ENCODE measurements at regions not wholly inside any gene's neighbourhood (a gene's known extent, or its start where the extent isn't known, plus 50 kb on each side); places are given as distances from the start of the nearest gene placed in this dataset.

DNA sequence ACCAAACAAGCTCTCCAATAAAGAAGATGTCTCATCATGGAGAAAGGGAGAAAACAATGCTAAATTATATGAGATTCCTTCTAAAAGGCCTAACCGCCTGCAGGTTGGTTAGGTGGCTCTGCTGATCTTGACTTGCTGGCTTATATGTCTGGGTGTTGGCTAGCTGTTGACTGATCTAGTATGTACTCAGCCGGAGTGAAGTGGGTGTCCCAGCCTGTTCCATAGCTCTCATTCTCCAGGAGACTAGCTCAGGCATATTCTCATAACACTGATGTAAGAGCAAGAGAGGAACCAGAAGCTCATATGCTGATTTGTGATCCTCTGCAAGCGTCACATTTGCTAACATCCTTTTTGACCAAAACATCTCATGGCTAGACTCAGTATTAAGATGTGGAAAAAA lies 473.0 kb downstream of the BMP2 start:
- no peaks in the 10 kb centered on the region for H3K36me3 Mint-ChIP-seq (ENCODE audit: low read depth)
- H3K27ac Mint-ChIP-seq, result no peak overlapping the region
- TF ChIP-seq, protein P1, sequence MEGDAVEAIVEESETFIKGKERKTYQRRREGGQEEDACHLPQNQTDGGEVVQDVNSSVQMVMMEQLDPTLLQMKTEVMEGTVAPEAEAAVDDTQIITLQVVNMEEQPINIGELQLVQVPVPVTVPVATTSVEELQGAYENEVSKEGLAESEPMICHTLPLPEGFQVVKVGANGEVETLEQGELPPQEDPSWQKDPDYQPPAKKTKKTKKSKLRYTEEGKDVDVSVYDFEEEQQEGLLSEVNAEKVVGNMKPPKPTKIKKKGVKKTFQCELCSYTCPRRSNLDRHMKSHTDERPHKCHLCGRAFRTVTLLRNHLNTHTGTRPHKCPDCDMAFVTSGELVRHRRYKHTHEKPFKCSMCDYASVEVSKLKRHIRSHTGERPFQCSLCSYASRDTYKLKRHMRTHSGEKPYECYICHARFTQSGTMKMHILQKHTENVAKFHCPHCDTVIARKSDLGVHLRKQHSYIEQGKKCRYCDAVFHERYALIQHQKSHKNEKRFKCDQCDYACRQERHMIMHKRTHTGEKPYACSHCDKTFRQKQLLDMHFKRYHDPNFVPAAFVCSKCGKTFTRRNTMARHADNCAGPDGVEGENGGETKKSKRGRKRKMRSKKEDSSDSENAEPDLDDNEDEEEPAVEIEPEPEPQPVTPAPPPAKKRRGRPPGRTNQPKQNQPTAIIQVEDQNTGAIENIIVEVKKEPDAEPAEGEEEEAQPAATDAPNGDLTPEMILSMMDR (IDR thresholded peaks at IDR 0.05), result no peak
- no peaks in the 10 kb centered on the region; the same call in 1 of the 2 replicates for H3K27me3 Mint-ChIP-seq (ENCODE audit: insufficient read depth)
- DNase-seq, result no peak
- H3K4me1 Mint-ChIP-seq (ENCODE audit: low read depth), result no peaks in the 10 kb centered on the region
- no peak overlapping the region for H3K4me3 Mint-ChIP-seq
- peaks cover 41% of the 10 kb centered on the region for H3K9me3 Mint-ChIP-seq

DNA sequence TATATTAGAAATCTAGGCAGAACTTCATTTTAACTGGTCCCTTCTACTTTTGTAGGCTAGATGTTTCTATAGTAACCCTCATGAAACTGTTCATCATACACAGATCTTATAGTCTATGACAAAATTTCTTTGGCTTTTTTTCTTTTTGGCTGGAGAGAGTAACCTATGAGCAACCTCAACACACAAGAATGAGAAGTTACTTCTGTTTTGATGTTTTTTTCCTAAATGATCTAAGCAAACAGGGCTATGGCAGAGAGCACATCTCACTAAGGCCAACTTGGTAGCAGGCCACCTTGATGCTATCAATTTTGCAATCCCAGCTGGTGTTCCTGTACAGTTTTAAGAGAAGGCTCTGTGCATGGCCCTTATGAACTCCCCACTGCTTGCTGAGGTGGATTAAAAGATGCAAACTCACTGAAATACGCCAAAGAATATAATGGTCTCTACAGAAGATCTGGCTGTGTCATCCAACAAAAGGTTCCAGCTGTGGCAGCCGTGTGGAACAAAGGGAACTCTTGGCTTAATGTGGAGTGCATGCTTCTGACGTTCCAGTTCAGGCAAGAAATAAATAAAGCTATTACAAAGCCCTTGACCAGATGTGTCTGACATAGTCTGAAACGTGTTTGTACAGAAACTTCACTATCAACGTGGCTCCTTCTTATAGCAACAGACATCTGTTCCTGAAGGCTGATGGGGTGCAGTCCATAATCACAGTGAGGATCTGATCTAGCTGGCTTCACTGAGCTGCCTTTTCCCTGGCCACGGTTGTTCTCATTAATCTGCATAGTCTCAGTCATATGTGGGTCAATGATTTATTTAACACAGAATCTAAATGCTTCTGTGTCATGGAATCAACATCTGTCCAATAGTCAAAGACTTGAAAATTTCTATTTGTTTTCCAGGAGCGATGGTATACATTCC lies 481.1 kb downstream of the BMP2 start:
- no peak overlapping the region for H3K27ac Mint-ChIP-seq
- no peak overlapping the region for H3K4me3 Mint-ChIP-seq
- TF ChIP-seq, protein P1 (IDR thresholded peaks at IDR 0.05), result no peak
- H3K4me1 Mint-ChIP-seq (ENCODE audit: low read depth), result no peaks in the 10 kb centered on the region
- DNase-seq, result no peak
- H3K27me3 Mint-ChIP-seq (ENCODE audit: insufficient read depth), result no peaks in the 10 kb centered on the region; the same call in none of the 2 replicates
- H3K9me3 Mint-ChIP-seq, result peaks cover 39% of the 10 kb centered on the region
- H3K36me3 Mint-ChIP-seq (ENCODE audit: low read depth), result no peaks in the 10 kb centered on the region

DNA sequence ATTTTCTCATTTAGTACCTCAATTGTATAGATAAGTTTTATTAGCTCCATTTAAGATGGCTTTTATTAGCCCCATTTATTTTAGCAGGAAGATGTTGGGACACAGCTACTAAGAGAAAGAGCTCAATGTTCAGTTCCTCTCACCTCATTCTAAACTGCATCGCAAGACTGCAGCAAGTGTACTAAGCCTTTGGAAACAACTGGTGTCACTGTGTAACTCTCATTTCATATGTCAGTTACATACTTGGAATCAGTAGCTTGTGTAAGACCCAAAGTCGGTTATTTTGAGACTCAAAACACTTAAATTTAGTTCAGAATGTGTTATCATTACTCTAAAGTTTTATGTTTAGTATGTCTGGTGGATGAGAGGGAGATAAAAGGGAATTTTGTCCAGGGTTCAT lies 482.9 kb downstream of the BMP2 start:
- TF ChIP-seq, protein P1 (IDR thresholded peaks at IDR 0.05), result no peak
- no peaks in the 10 kb centered on the region for H3K36me3 Mint-ChIP-seq (ENCODE audit: low read depth)
- no peaks in the 10 kb centered on the region for H3K4me1 Mint-ChIP-seq (ENCODE audit: low read depth)
- H3K27me3 Mint-ChIP-seq (ENCODE audit: insufficient read depth), result no peaks in the 10 kb centered on the region; the same call in none of the 2 replicates
- no peak overlapping the region for H3K4me3 Mint-ChIP-seq
- H3K9me3 Mint-ChIP-seq, result peaks cover 50% of the 10 kb centered on the region
- H3K27ac Mint-ChIP-seq, result no peak overlapping the region
- DNase-seq, result no peak

DNA sequence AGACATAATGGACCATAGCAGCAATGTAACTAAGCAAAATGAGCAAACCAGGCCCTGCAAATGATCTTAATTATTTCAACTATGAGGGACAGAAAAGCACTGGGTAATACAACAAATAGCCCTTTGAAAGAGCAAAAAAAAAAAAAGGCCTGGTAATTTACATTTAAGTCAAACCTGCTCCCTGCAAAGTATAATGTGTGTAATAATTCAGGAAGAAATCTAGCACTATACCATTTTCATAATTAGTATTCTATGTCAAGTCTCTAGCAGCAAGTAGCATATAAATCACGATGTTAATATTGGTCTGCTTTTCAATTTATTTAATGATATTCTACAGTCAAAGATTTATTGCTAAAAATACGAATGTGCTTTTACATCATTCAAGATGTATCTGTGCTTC lies 489.6 kb downstream of the BMP2 start:
- Mint-ChIP-seq H3K4me1 (ENCODE audit: low read depth) (no peaks in the 10 kb centered on the region), H3K27me3 (ENCODE audit: insufficient read depth) (no peaks in the 10 kb centered on the region; the same call in 1 of the 2 replicates)
- no peak for DNase-seq

DNA sequence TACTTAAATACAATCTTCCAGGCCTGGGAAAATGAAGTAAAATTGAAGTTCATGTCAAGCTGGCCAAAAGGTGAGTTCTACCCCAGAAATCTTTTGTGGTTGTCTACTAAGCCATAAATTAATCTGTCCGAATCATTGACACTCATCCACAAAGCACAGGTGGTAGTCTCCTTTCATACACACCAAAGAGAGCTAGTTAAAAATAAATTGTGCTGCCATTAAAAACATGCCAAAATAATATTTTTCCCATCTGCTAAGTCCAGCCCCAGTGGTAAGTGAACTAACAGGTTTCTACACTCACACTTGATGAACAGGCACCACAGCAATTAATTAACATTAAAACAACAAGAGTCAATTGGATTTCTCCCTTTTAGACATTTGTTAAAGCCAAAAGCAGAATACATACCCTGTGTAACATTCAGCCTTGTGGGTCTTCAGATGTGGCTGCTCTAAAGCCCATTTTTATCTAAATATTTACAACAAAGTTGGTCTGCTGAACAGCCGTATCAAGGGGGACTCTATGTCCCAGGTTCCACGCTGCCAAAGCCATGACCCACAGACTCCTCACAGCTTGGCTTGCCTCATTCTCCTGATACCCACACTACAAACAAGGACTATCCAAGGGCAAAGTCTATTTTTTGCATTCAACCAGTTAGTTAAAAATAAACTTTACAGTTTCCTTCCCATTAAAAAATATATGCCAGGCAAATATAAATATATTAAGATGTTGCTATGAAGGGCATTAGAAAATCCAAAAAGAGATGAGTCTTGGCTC lies 490.4 kb downstream of the BMP2 start:
- no peak for DNase-seq
- no peak overlapping the region for H3K27ac Mint-ChIP-seq
- H3K4me1 Mint-ChIP-seq (ENCODE audit: low read depth), result no peaks in the 10 kb centered on the region
- TF ChIP-seq, protein P1 (IDR thresholded peaks at IDR 0.05), result no peak
- no peak overlapping the region for H3K4me3 Mint-ChIP-seq
- no peaks in the 10 kb centered on the region for H3K36me3 Mint-ChIP-seq (ENCODE audit: low read depth)
- H3K9me3 Mint-ChIP-seq, result peaks cover 27% of the 10 kb centered on the region
- no peaks in the 10 kb centered on the region; the same call in 1 of the 2 replicates for H3K27me3 Mint-ChIP-seq (ENCODE audit: insufficient read depth)

More for the DNA sequence above, 489.6 kb downstream of the BMP2 start:
- Mint-ChIP-seq H3K4me3 (no peak overlapping the region), H3K9me3 (peaks cover 30% of the 10 kb centered on the region), H3K36me3 (ENCODE audit: low read depth) (no peaks in the 10 kb centered on the region), H3K27ac (no peak overlapping the region)
- TF ChIP-seq, protein P1 (IDR thresholded peaks at IDR 0.05), result no peak

Data from HFFc6 (cell line).